GM23338 (cell line): ENCODE measurements at regions not wholly inside any gene's neighbourhood (a gene's known extent, or its start where the extent isn't known, plus 50 kb on each side); places are given as distances from the start of the nearest gene placed in this dataset.

Experiments used
- ATAC-seq: fragments of 200-7000 bp; cut with Tn5 transposase; 3 replicates; pipeline ENCODE4 v1.9.1; 2020
- DNase-seq: peaks from one replicate; pipeline ENCODE4 v3.0.0-alpha.2; 2015; ENCODE audit warnings: low spot score
- H2AFZ ChIP-seq: fragments of 200-600 bp; sonication (generic); 2 replicates; pipeline ENCODE4 v1.8.0; 2016; ENCODE audit warnings: antibody characterized with exemption, mild to moderate bottlenecking, moderate library complexity
- H3F3A ChIP-seq: fragments of 200-600 bp; sonication (generic); replicated peaks from 2 replicates; pipeline ENCODE4 v1.8.0; 2017; ENCODE audit warnings: antibody characterized with exemption, mixed run types, low read depth
- H3K27ac ChIP-seq: fragments of 200-600 bp; sonication (generic); 2 replicates; pipeline ENCODE4 v1.6.1; 2016; ENCODE audit warnings: low read depth
- H3K27me3 ChIP-seq: fragments of 200-600 bp; sonication (generic); 2 replicates; pipeline ENCODE4 v1.8.0; 2016; ENCODE audit warnings: mild to moderate bottlenecking, mixed run types, moderate library complexity; ENCODE audit not compliant: insufficient read depth
- H3K36me3 ChIP-seq: fragments of 200-600 bp; sonication (generic); 2 replicates; pipeline ENCODE4 v1.8.0; 2016; ENCODE audit warnings: mild to moderate bottlenecking; ENCODE audit not compliant: insufficient read depth
- H3K4me1 ChIP-seq: fragments of 200-600 bp; sonication (generic); 2 replicates; pipeline ENCODE4 v1.8.0; 2016; ENCODE audit warnings: mild to moderate bottlenecking, moderate library complexity; ENCODE audit not compliant: insufficient read depth
- H3K4me2 ChIP-seq: fragments of 200-600 bp; sonication (generic); 2 replicates; pipeline ENCODE4 v1.7.1; 2017; ENCODE audit warnings: mixed run types
- H3K4me3 ChIP-seq: fragments of 200-600 bp; sonication (generic); 2 replicates; pipeline ENCODE4 v1.6.1; 2016; ENCODE audit warnings: mixed run types
- H3K79me2 ChIP-seq: fragments of 200-600 bp; sonication (generic); replicated peaks from 2 replicates; pipeline ENCODE4 v1.8.0; 2017; ENCODE audit warnings: mild to moderate bottlenecking; ENCODE audit not compliant: insufficient read depth
- H3K9me2 ChIP-seq: fragments of 200-600 bp; sonication (generic); 2 replicates; pipeline ENCODE4 v1.8.0; 2017; ENCODE audit not compliant: insufficient read depth
- H4K20me1 ChIP-seq: fragments of 200-600 bp; sonication (generic); replicated peaks from 2 replicates; pipeline ENCODE4 v1.8.0; 2017; ENCODE audit warnings: mild to moderate bottlenecking; ENCODE audit not compliant: insufficient read depth
- H3K27ac Mint-ChIP-seq: 2 replicates; pipeline ENCODE4 v1.8.0; 2020; ENCODE audit warnings: inconsistent platforms, mild to moderate bottlenecking, moderate library complexity, mixed read lengths
- H3K27me3 Mint-ChIP-seq: 3 replicates; pipeline ENCODE4 v1.8.0; 2022; ENCODE audit warnings: low read depth, mild to moderate bottlenecking, moderate library complexity, mixed read lengths, inconsistent platforms; ENCODE audit not compliant: insufficient read depth, poor library complexity
- H3K36me3 Mint-ChIP-seq: 3 replicates; pipeline ENCODE4 v1.8.0; 2021; ENCODE audit warnings: low read depth, mild to moderate bottlenecking, inconsistent platforms, moderate library complexity, mixed read lengths
- H3K4me1 Mint-ChIP-seq: 3 replicates; pipeline ENCODE4 v1.8.0; 2020; ENCODE audit warnings: mild to moderate bottlenecking, inconsistent platforms, mixed read lengths
- H3K4me3 Mint-ChIP-seq: 3 replicates; pipeline ENCODE4 v1.8.0; 2021; ENCODE audit warnings: moderate library complexity, mild to moderate bottlenecking, inconsistent platforms, mixed read lengths
- H3K9me3 Mint-ChIP-seq: 3 replicates; pipeline ENCODE4 v1.8.0; 2020; ENCODE audit warnings: moderate library complexity, mild to moderate bottlenecking, inconsistent platforms, mixed read lengths
- CREB1 ChIP-seq: fragments of 250-450 bp; sonication (Bioruptor Pico); IDR thresholded peaks from 2 replicates; pipeline ENCODE4 v1.5.0; 2020; ENCODE audit warnings: low read depth, mild to moderate bottlenecking, moderate library complexity
- CTCF ChIP-seq, 2 experiments: fragments of 200-600 bp in 1 of 2; sonication (generic) in 1 of 2; conservative IDR thresholded peaks; 2 replicates each; pipeline versions ENCODE4 v1.5.1 to v1.6.1; 2016 to 2017; ENCODE audit warnings: antibody characterized with exemption in 2 of 2, low read depth in 2 of 2, mild to moderate bottlenecking in 2 of 2, moderate library complexity in 1 of 2
- EZH2 ChIP-seq: fragments of 200-600 bp; sonication (generic); IDR thresholded peaks from one replicate; pipeline ENCODE4 v1.8.0; 2017; ENCODE audit warnings: antibody characterized with exemption, mild to moderate bottlenecking, low read depth; ENCODE audit not compliant: unreplicated experiment
- EZH2phosphoT487 ChIP-seq: fragments of 200-600 bp; sonication (generic); IDR thresholded peaks from one replicate; pipeline ENCODE4 v1.8.1; 2018; ENCODE audit warnings: antibody characterized with exemption; ENCODE audit not compliant: unreplicated experiment
- JUNB ChIP-seq: IDR thresholded peaks from one replicate; pipeline ENCODE4 v1.6.1; 2016; ENCODE audit warnings: antibody characterized with exemption; ENCODE audit not compliant: unreplicated experiment
- NANOG ChIP-seq: IDR thresholded peaks from 2 replicates; pipeline ENCODE4 v1.6.1; 2016; ENCODE audit warnings: antibody characterized with exemption, borderline replicate concordance
- POLR2AphosphoS5 ChIP-seq: IDR thresholded peaks from 2 replicates; pipeline ENCODE4 v1.6.1; 2016; ENCODE audit warnings: antibody characterized with exemption, low read depth
- REST ChIP-seq: IDR thresholded peaks from one replicate; pipeline ENCODE4 v1.6.1; 2018; ENCODE audit warnings: antibody characterized with exemption; ENCODE audit not compliant: unreplicated experiment
- STAT1 ChIP-seq: IDR thresholded peaks from one replicate; pipeline ENCODE4 v1.6.1; 2016; ENCODE audit warnings: antibody characterized with exemption; ENCODE audit not compliant: unreplicated experiment
- ZNF114 ChIP-seq: fragments of 250-450 bp; sonication (Bioruptor Pico); IDR thresholded peaks from 2 replicates; pipeline ENCODE4 v1.5.0; 2020; ENCODE audit warnings: mild to moderate bottlenecking, moderate library complexity
- ZNF331 ChIP-seq: fragments of 250-450 bp; sonication (Bioruptor Pico); IDR thresholded peaks from 2 replicates; pipeline ENCODE4 v1.5.0; 2020; ENCODE audit warnings: low read depth, mild to moderate bottlenecking, moderate library complexity
- ZNF462 ChIP-seq: fragments of 250-450 bp; sonication (Bioruptor Pico); IDR thresholded peaks from 2 replicates; pipeline ENCODE4 v1.5.0; 2020; ENCODE audit warnings: mild to moderate bottlenecking, moderate library complexity
- TF ChIP-seq, protein P1 (sequence below): IDR thresholded peaks from 2 replicates; pipeline ENCODE4 v1.6.1; 2016; ENCODE audit warnings: antibody characterized with exemption

GRCh38 chr10:36446881-36447280 lies 678.5 kb upstream of the ANKRD30A start:
- H4K20me1 ChIP-seq = no peaks in the 10 kb centered on the region
- H3K4me1 ChIP-seq = peaks cover 36% of the 10 kb centered on the region
- H3K79me2 ChIP-seq = no peaks in the 10 kb centered on the region
- peaks cover 4% of the 10 kb centered on the region; the same call in 2 of the 3 replicates for H3K9me3 Mint-ChIP-seq
- DNase-seq (no peak), ATAC-seq (no peak)
- H3K27ac Mint-ChIP-seq = no peak overlapping the region
- H3K4me2 ChIP-seq = no peak overlapping the region
- no peaks in the 10 kb centered on the region for H3K27me3 Mint-ChIP-seq
- peaks cover 6% of the 10 kb centered on the region; the same call in 2 of the 3 replicates for H3K36me3 Mint-ChIP-seq
- H3K27me3 ChIP-seq = no peaks in the 10 kb centered on the region
- H3K4me3 Mint-ChIP-seq = no peak overlapping the region
- no peaks in the 10 kb centered on the region for H3K36me3 ChIP-seq
- H3F3A ChIP-seq = no peaks in the 10 kb centered on the region
- H3K27ac ChIP-seq = no peak overlapping the region
- no peaks in the 10 kb centered on the region for H3K9me2 ChIP-seq
- TF ChIP-seq, protein P1, sequence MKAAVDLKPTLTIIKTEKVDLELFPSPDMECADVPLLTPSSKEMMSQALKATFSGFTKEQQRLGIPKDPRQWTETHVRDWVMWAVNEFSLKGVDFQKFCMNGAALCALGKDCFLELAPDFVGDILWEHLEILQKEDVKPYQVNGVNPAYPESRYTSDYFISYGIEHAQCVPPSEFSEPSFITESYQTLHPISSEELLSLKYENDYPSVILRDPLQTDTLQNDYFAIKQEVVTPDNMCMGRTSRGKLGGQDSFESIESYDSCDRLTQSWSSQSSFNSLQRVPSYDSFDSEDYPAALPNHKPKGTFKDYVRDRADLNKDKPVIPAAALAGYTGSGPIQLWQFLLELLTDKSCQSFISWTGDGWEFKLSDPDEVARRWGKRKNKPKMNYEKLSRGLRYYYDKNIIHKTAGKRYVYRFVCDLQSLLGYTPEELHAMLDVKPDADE = no peak
- no peak for TF ChIP-seq CTCF (conservative IDR thresholded peaks at IDR 0.05; ENCODE audit: low read depth in 2 of 2)
- TF ChIP-seq STAT1 = no peak
- TF ChIP-seq POLR2AphosphoS5 = no peak
- no peak for TF ChIP-seq ZNF331
- TF ChIP-seq CREB1 (CRISPR knock-in tag) = no peak
- TF ChIP-seq EZH2 = no peak
- TF ChIP-seq NANOG = no peak
- TF ChIP-seq REST = no peak
- no peak for TF ChIP-seq EZH2phosphoT487
- TF ChIP-seq JUNB = no peak
- no peak for TF ChIP-seq ZNF462 (CRISPR knock-in tag)
- no peak for TF ChIP-seq ZNF114 (CRISPR knock-in tag)
- H3K4me3 ChIP-seq = no peak overlapping the region
- peaks cover 37% of the 10 kb centered on the region for H3K4me1 Mint-ChIP-seq
- no peak overlapping the region for H2AFZ ChIP-seq
